ENCODE measurements at regions not wholly inside any gene's neighbourhood (a gene's known extent, or its start where the extent isn't known, plus 50 kb on each side); places are given as distances from the start of the nearest gene placed in this dataset.

- intact Hi-C loops (cut with DNase I) = loop anchor here (5.0 kb wide), 1 partner anchor 43 kb away; no protein-coding TSS in a partner anchor
- DNase-seq (ENCODE audit: missing footprints) = no peak
- peak; percentile 83 for ATAC-seq
These were observed 75.4 kb upstream of the SDK2 start for GRCh38 chr17:73719588-73720071.

- DNase-seq (ENCODE audit: missing footprints) = no peak
- peak; percentile 12 for ATAC-seq
- intact Hi-C loops (cut with DNase I) = no loop called here
These were observed 76.1 kb upstream of the SDK2 start for GRCh38 chr17:73720187-73720834.

- ATAC-seq = no peak
- intact Hi-C loops (cut with DNase I) = no loop called here
These were observed 77.9 kb upstream of the SDK2 start for GRCh38 chr17:73722165-73722564.

GRCh38 chr17:73723317-73723716 lies 79.1 kb upstream of the SDK2 start:
- ATAC-seq (no peak), DNase-seq (ENCODE audit: missing footprints) (no peak)
- intact Hi-C loops (cut with DNase I) = no loop called here

More at GRCh38 chr17:73722165-73722564, 77.9 kb upstream of the SDK2 start:
- DNase-seq (ENCODE audit: missing footprints) = no peak

GRCh38 chr17:73724341-73724740 lies 80.1 kb upstream of the SDK2 start:
- DNase-seq (ENCODE audit: missing footprints) (no peak), ATAC-seq (no peak)
- intact Hi-C loops (cut with DNase I) = no loop called here

- intact Hi-C loops (cut with DNase I) = no loop called here
- no peak for DNase-seq (ENCODE audit: missing footprints)
- no peak for ATAC-seq
These were observed 80.7 kb upstream of the SDK2 start for GRCh38 chr17:73724990-73725389.

GRCh38 chr17:73725794-73726515 lies 81.7 kb upstream of the SDK2 start:
- ATAC-seq = no peak
- no peak for DNase-seq (ENCODE audit: missing footprints)
- intact Hi-C loops (cut with DNase I) = no loop called here

GRCh38 chr17:73727941-73728340 lies 83.7 kb upstream of the SDK2 start:
- intact Hi-C loops (cut with DNase I) = no loop called here
- DNase-seq (ENCODE audit: missing footprints) (no peak), ATAC-seq (no peak)

- intact Hi-C loops (cut with DNase I) = no loop called here
- ATAC-seq = no peak
- DNase-seq (ENCODE audit: missing footprints) = no peak
These were observed 84.9 kb upstream of the SDK2 start for GRCh38 chr17:73729101-73729500.

GRCh38 chr17:73731733-73732132 lies 87.5 kb upstream of the SDK2 start:
- ATAC-seq (no peak), DNase-seq (ENCODE audit: missing footprints) (no peak)
- intact Hi-C loops (cut with DNase I) = no loop called here

GRCh38 chr17:73733517-73733916 lies 89.3 kb upstream of the SDK2 start:
- intact Hi-C loops (cut with DNase I) = no loop called here
- ATAC-seq = no peak
- no peak for DNase-seq (ENCODE audit: missing footprints)

GRCh38 chr17:73735245-73735644 lies 91.0 kb upstream of the SDK2 start:
- intact Hi-C loops (cut with DNase I) = no loop called here
- ATAC-seq (no peak), DNase-seq (ENCODE audit: missing footprints) (no peak)

- intact Hi-C loops (cut with DNase I) = no loop called here
- ATAC-seq (no peak), DNase-seq (ENCODE audit: missing footprints) (no peak)
These were observed 94.7 kb upstream of the SDK2 start for GRCh38 chr17:73738751-73739575.

GRCh38 chr17:73740370-73740769 lies 96.1 kb upstream of the SDK2 start:
- no peak for ATAC-seq
- intact Hi-C loops (cut with DNase I) = no loop called here
- DNase-seq (ENCODE audit: missing footprints) = no peak

- intact Hi-C loops (cut with DNase I) = no loop called here
- DNase-seq (ENCODE audit: missing footprints) = no peak
- ATAC-seq = no peak
These were observed 98.7 kb upstream of the SDK2 start for GRCh38 chr17:73742948-73743381.

GRCh38 chr17:73743518-73744201 lies 99.4 kb upstream of the SDK2 start:
- ATAC-seq (no peak), DNase-seq (ENCODE audit: missing footprints) (no peak)
- intact Hi-C loops (cut with DNase I) = no loop called here

GRCh38 chr17:73744411-73744810 lies 100.2 kb upstream of the SDK2 start:
- DNase-seq (ENCODE audit: missing footprints) (no peak), ATAC-seq (no peak)
- intact Hi-C loops (cut with DNase I) = no loop called here

- DNase-seq (ENCODE audit: missing footprints) (no peak), ATAC-seq (no peak)
- intact Hi-C loops (cut with DNase I) = no loop called here
These were observed 102.2 kb upstream of the SDK2 start for GRCh38 chr17:73746314-73747073.
